Fibroblast of pulmonary artery (primary cell): ENCODE measurements at regions not wholly inside any gene's neighbourhood (a gene's known extent, or its start where the extent isn't known, plus 50 kb on each side); places are given as distances from the start of the nearest gene placed in this dataset.

ENCODE experiments used
- DNase-seq: peaks from one replicate; pipeline ENCODE4 v3.0.0-alpha.2; 2010; ENCODE audit warnings: low read depth
- H3K4me3 ChIP-seq: replicated peaks from 2 replicates; pipeline ENCODE4 v1.5.1; 2011; ENCODE audit warnings: low read depth, mild to moderate bottlenecking, control low read depth, low read length, moderate library complexity
- CTCF ChIP-seq: IDR thresholded peaks from 2 replicates; pipeline ENCODE4 v1.5.1; 2011; ENCODE audit warnings: mild to moderate bottlenecking, control low read depth, low read length, inconsistent platforms; ENCODE audit errors: missing control alignments

- H3K4me3 ChIP-seq: no peak overlapping the region
- DNase-seq: no peak
- no peak for TF ChIP-seq CTCF
Observed at GRCh38 chr5:43873791-43874190, 270.8 kb downstream of the NNT start.

GRCh38 chr5:43859309-43859708, 256.3 kb downstream of the NNT start:
- no peak for TF ChIP-seq CTCF

GRCh38 chr5:43855452-43855851, 252.5 kb downstream of the NNT start:
- no peak overlapping the region for H3K4me3 ChIP-seq
- TF ChIP-seq CTCF: no peak
- no peak for DNase-seq

More at GRCh38 chr5:43859309-43859708, 256.3 kb downstream of the NNT start:
- H3K4me3 ChIP-seq: no peak overlapping the region
- DNase-seq: no peak

- H3K4me3 ChIP-seq: no peak overlapping the region
- DNase-seq: peak; percentile 11
- TF ChIP-seq CTCF: no peak
Observed at GRCh38 chr5:43854697-43855292, 251.8 kb downstream of the NNT start.

GRCh38 chr5:43852279-43852678, 249.3 kb downstream of the NNT start:
- TF ChIP-seq CTCF: no peak
- no peak overlapping the region for H3K4me3 ChIP-seq
- DNase-seq: no peak

GRCh38 chr5:43851741-43852140, 248.8 kb downstream of the NNT start:
- TF ChIP-seq CTCF: no peak
- no peak overlapping the region for H3K4me3 ChIP-seq
- no peak for DNase-seq

- no peak overlapping the region for H3K4me3 ChIP-seq
- peak; percentile 3 for DNase-seq
- no peak for TF ChIP-seq CTCF
Observed at GRCh38 chr5:43840424-43841125, 237.6 kb downstream of the NNT start.
